SK-N-DZ (cell line): ENCODE measurements at regions not wholly inside any gene's neighbourhood (a gene's known extent, or its start where the extent isn't known, plus 50 kb on each side); places are given as distances from the start of the nearest gene placed in this dataset.

ENCODE experiments used
- DNase-seq: peaks from one replicate; pipeline ENCODE4 v3.0.0-alpha.2; 2015; ENCODE audit warnings: low spot score

DNA sequence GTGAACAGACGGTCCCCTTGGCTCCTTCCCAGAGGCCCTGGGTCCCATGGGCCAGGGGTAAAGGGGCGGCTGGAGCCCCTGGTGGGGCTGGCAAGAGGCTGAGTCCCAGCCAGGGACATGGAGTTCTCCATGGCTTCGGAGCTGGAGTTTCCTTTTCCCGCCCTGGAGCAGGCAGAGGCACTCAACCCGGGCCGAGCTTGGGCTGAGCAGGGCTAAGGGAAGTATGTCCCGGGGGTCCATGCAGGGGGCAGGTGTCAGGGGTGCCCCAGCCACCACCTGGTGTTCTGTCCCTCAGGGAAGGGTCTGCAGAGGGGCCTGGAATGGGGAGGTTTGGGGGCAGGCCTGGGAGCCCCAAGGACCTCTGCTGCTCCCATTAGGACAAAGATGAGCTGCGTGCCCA lies 54.0 kb upstream of the TPM4 start:
- no peak for DNase-seq

GRCh38 chr19:16022681-16023080 lies 53.6 kb upstream of the TPM4 start:
- DNase-seq: no peak

DNA sequence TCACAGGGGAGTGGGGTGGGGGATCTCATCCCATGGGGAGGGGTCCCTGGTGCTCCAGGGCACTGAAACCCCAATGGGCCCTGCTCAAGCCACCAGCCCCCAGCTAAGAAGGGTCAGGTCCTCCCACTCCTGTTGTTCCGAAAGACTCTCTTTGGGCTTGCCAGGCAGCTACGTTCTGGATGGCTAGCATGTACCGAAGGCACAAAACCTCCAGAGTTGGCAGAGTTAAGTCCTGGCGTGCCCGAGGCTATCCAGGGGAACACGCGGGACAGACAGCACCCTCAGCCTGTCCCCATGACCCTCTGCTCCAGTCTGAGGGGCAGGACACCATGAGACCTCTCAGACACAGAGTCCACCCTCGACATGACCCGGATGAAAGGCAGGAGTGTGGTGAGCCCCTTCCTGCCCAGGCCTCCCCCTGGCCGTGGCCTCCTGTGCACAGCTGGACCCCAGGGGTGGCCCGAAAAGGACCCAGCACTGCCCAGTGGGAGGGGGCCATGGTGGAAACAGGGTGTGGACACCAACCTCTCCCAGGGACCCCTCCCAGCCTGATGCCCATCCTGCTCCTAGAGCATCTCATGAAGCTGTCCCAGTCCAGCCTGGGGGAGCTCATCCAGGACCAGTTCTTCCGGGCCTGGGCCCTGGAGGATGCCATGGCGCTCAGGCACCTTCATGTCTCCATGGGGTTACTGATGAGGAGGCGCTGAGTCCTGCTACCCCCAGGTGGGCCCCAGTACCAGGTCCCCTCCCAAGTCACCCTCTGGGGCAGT lies 53.0 kb upstream of the TPM4 start:
- DNase-seq: no peak

DNA sequence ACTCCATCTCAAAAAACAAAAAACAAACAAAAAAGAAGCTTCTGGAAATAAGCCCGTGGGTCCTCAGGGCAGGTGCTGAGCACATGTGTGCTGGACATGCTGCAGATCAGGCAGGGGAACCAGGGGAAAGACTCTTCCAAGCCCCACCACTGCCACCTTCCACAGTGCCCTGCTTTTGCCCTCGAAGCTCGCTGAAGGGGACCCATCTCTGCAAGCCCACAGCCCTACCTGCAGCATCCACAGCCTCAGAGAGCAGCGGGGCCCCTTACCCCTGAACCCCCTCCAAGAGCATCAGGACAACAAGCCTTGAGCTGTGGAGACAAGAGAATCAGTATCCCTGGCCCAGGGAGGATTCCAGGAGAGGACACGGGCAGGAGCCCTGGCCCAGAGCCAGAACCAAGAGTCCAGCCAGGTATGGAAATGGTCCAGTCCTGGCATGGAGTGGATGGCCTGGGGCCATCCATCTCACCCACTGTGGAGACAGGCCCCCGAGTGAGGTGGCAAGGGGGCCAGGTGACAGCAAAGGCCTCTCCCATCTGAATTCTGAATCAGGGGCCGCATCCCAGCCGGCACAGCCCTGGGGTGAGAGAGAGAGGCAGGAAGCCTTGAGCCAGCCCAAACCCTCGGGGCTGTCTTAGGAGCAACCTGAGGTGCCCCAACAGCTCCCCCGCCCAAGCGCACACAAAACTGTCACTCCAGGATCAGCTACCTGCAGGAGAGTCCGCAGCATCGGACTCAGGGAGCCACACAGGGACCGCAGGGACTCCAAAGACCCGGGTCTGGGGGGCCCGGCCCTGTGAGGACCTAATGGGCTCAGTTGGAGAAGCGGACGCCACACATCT lies 51.8 kb upstream of the TPM4 start:
- no peak for DNase-seq

DNA sequence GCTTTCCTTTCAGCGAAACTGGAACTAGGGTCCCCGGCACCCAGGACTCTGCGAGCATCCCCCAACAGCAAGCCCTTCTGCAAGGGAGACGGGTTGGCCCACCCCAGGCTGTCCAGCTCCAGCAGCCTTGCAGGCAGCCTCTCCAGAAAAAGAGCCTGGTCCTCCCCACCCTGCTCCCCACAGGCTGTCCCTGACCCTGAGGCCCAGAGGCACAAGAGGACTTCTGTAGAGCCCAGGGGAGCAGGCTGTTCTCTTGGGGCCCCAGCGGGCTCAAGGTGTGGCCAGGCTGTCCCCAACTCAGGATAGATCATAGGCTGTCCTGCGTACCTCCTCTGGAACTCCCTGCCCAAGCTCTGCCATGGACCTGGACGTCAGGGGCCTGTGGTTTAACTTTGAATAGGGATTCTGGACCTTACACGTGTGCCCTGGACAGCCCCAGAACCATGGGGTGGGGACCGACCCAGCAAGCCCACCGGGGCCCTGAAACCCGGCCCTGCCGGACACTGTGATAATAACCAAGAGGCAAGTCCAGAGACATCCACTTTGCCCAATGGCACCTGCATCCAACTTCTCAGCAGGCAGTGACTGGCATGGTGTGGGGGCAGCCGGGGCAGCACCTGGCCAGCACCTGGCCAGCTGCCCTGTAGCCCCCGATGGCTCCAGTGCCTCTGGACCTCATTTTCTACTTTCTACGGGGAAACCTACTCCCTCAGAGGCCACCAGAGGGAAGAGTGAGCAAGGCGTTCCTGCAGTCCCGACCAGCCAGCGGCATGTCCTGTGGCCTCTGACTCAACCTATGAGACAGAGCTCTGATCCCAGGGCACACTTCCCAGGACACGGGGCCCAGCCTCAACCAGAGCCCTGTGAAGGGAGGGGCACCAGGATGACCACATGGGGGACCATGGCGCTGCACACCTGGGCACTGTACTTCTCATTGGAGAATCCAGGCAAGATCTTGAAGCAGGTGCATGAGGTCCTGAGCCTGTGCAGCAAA lies 50.9 kb upstream of the TPM4 start:
- DNase-seq: peak; percentile 10

- DNase-seq: no peak
These were observed 50.2 kb upstream of the TPM4 start for GRCh38 chr19:16026131-16026530.
